ENCODE measurements at regions not wholly inside any gene's neighbourhood (a gene's known extent, or its start where the extent isn't known, plus 50 kb on each side); places are given as distances from the start of the nearest gene placed in this dataset.

DNA sequence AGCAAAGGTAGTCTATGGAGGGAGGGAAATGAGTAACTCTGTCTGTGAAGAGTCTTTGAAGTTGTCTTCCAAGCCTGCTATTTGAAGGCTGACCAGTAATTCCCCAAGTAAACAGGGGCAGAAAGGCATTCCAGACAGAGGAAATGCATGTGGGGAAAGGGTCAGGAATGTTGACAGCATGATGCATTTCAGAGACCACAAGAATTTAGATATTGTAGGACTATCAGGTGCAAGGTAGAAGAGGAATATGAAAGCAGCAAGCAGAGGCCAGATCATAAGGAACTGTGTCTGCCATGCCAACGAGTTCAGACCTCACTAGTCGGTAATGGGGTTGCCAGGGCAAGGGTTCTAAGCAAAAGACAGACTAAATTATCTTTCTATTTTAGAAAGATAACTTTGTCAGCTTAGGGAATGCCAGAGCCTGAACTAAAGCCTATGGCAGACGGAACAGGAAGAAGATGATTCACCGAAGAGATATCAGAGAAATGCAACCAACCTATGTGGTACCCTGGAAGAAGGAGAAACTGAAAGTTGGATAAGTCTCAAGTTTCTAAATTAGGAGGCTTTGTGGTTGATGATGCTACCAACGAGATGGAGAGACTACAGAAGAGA is 327.0 kb upstream of the RORA start:
- TF ChIP-seq, protein P1, sequence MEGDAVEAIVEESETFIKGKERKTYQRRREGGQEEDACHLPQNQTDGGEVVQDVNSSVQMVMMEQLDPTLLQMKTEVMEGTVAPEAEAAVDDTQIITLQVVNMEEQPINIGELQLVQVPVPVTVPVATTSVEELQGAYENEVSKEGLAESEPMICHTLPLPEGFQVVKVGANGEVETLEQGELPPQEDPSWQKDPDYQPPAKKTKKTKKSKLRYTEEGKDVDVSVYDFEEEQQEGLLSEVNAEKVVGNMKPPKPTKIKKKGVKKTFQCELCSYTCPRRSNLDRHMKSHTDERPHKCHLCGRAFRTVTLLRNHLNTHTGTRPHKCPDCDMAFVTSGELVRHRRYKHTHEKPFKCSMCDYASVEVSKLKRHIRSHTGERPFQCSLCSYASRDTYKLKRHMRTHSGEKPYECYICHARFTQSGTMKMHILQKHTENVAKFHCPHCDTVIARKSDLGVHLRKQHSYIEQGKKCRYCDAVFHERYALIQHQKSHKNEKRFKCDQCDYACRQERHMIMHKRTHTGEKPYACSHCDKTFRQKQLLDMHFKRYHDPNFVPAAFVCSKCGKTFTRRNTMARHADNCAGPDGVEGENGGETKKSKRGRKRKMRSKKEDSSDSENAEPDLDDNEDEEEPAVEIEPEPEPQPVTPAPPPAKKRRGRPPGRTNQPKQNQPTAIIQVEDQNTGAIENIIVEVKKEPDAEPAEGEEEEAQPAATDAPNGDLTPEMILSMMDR (IDR thresholded peaks at IDR 0.05; ENCODE audit: borderline replicate concordance, extremely low read depth, low read length, poor library complexity, severe bottlenecking) = no peak
- no peak for TF ChIP-seq EZH2 (IDR thresholded peaks at IDR 0.05; ENCODE audit: borderline replicate concordance, low read depth, low read length, severe bottlenecking)
